AG09309 (cell line): ENCODE measurements at regions not wholly inside any gene's neighbourhood (a gene's known extent, or its start where the extent isn't known, plus 50 kb on each side); places are given as distances from the start of the nearest gene placed in this dataset.

ENCODE experiments used
- DNase-seq: peaks from one replicate; pipeline ENCODE4 v3.0.0-alpha.2; 2010; ENCODE audit warnings: low read depth
- H3K4me3 ChIP-seq: 2 replicates; pipeline ENCODE4 v1.5.1; 2011; ENCODE audit warnings: mild to moderate bottlenecking, low read depth, low read length, moderate library complexity; ENCODE audit not compliant: control insufficient read depth
- TF ChIP-seq, protein P1 (sequence below): IDR thresholded peaks from 2 replicates; pipeline ENCODE4 v1.5.1; 2011; ENCODE audit warnings: mild to moderate bottlenecking, low read depth, low read length, inconsistent platforms; ENCODE audit not compliant: insufficient read depth, control insufficient read depth; ENCODE audit errors: missing control alignments

DNA sequence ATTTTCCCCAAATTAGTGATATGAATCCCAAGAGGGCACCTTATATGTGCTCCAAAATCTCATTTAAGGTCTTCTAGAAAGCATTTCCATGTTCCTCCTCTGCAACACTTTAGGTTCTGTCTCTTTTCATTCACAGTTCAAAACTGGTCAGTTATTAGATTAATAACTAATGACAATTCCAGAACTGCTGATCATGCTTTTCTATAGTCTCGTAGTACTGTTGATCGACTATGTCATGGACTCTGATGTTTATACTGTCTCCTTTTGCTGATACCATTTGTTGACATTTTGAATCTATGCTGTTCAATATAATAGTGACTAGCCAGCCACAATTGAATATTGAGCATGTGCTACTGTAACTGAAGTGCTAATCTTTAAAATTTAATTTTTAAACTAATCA, 728.3 kb downstream of the LRFN5 start:
- no peak for DNase-seq
- H3K4me3 ChIP-seq = no peak overlapping the region
- TF ChIP-seq, protein P1, sequence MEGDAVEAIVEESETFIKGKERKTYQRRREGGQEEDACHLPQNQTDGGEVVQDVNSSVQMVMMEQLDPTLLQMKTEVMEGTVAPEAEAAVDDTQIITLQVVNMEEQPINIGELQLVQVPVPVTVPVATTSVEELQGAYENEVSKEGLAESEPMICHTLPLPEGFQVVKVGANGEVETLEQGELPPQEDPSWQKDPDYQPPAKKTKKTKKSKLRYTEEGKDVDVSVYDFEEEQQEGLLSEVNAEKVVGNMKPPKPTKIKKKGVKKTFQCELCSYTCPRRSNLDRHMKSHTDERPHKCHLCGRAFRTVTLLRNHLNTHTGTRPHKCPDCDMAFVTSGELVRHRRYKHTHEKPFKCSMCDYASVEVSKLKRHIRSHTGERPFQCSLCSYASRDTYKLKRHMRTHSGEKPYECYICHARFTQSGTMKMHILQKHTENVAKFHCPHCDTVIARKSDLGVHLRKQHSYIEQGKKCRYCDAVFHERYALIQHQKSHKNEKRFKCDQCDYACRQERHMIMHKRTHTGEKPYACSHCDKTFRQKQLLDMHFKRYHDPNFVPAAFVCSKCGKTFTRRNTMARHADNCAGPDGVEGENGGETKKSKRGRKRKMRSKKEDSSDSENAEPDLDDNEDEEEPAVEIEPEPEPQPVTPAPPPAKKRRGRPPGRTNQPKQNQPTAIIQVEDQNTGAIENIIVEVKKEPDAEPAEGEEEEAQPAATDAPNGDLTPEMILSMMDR = no peak

DNA sequence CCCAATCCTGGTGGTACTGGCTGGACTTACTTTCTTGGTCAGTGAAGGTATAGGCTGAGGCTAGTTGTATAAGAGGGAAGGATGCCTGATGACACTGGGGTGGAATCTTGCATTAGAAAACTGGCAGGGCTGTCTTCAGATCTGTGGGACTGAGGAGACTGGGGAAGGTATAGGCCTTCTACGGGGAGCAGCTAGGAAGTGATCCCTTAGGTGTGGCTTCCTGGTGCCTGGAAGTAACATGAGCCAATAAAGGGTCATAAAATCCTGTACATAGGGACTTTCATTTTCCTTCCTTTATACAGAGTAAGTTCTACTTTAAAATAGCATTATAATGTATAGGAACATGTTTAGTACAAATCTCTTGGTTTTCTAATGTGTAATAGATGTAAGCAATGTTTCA, 716.8 kb downstream of the LRFN5 start:
- TF ChIP-seq, protein P1 = no peak
- no peak for DNase-seq
- H3K4me3 ChIP-seq = no peak overlapping the region

DNA sequence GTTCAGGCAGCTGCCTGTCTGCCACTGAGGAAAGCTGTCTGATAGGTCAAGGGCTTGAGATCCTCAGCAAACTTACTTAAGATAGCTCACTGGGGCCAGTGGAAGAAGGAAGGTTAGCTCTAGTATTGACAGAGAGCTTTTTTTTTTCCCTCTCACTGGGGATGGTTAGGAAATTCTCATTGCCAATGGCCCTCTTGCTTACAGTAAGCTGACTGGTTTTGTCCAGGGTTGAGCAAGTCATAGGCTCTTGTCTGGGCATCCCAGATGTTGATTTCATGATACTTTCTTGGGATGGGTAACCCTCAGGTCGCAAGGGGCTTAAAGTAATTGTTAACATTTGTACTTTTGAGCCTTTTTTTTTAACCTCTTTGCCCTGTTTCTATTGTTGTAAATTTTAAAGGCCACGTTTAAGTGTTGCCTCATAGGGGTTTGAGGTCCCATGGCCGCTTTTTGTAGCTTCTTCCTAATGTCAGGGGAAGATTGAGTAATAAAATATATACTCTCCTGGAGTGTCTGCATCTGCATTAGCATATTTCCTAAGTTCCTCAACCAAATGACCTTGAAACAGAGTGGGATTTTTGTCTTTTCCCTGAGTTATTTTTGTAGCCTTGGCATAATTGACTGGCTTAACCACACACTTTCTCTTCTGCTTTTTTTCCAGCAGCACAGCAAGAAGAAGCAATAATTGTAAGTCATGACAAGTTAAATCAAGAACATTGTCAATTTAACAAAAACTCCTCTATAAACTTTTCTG, 716.0 kb downstream of the LRFN5 start:
- H3K4me3 ChIP-seq = no peak overlapping the region
- no peak for DNase-seq
- TF ChIP-seq, protein P1 = no peak

DNA sequence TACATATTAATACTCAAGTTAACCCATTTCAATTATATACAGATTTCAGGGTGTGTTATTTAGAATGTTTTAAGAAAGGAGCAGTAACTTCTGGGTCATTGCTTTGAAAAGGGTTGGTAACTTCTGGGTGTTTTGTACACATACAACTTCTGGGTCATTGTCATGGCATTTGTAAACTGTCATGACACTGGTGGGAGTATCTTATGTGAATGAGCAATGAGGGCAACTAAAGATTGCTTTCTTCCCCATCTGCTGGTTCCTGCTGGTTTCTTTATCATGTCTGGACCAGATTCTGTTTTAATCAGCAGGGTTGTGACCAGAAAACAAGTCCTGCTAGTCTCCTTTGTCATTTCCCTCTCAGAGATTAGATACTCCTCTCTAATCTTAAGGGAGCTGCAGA, 713.3 kb downstream of the LRFN5 start:
- H3K4me3 ChIP-seq = no peak overlapping the region
- DNase-seq = no peak
- TF ChIP-seq, protein P1 = no peak

DNA sequence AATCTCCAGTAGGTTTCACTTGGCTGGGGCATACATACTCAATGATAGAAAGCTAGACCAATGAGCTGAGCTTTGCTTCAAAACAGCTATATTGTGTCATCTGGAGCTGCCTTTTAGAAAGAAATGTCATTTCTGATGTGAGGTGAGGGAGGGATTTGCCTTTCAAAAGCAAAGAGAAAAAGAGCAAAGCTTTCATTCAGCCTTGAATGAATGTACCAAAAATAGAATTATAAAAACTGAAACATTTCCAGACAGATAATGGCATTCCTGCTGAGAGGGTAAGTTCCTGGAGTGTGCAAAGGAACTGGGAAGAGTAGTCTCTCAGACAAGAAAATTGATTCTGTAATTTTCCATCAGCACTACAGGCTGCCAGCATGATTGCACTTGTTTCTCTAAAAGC, 710.0 kb downstream of the LRFN5 start:
- no peak for DNase-seq
- TF ChIP-seq, protein P1 = no peak
- H3K4me3 ChIP-seq = no peak overlapping the region

DNA sequence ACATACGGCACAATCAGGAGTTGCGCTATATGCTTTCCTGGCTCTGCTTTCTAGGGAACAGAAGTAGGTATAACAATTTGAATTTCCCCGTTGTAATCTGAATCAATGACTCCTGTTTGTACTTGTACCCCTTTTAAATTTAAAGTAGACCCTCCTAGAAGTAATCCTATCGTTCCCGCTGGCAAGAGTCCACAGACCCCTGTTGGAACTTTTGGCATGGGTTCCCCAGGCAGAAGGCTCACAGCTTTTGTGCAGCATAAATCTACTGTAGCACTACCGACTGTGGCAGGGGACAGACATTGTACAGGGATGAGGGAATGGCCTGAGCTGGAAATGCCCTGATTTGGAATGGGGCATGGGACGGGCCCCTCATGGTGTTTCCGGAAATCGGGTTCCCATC, 705.2 kb downstream of the LRFN5 start:
- DNase-seq = no peak
- TF ChIP-seq, protein P1 = no peak

DNA sequence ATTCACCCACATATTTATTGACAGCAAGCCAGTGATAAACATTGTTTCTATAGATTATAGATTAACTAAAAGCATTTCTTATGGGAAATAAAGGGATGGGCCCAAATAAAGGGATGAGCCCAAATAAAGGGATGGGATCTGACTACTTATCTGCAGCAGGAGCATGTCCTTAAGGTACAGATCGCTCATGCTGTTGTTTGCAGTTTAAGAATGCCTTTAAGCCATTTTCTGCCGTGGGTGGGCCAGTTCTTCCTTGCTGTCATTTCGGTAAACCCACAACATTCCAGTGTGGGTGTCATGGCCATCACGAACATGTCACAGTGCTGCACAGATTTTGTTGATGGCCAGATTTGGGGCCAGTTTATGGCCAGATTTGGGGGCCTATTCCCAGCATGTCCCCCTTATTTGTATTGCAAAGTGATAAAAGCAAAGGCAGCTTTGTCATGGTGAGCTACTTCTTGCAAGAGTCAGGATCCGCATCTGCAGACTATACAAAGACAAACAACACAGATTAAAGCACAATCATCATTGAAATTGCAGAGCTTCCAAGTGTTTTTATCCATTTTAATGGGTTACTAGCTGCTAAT, 700.7 kb downstream of the LRFN5 start:
- no peak for DNase-seq
- TF ChIP-seq, protein P1 = no peak

More for the DNA sequence above, 705.2 kb downstream of the LRFN5 start:
- no peak overlapping the region for H3K4me3 ChIP-seq

More for the DNA sequence above, 700.7 kb downstream of the LRFN5 start:
- no peak overlapping the region for H3K4me3 ChIP-seq
